ENCODE measurements at regions not wholly inside any gene's neighbourhood (a gene's known extent, or its start where the extent isn't known, plus 50 kb on each side); places are given as distances from the start of the nearest gene placed in this dataset.
"Not testable (repeated sequence)": the region's sequence is repeated elsewhere in the genome, so short reads cannot be mapped to it uniquely, and the experiment has no call there.

GRCh38 chr2:37735524-37735910 lies 64.1 kb upstream of the CDC42EP3 start:
- not testable (repeated sequence) for TF ChIP-seq CTCF (IDR thresholded peaks at IDR 0.05 in 2 of 3, conservative IDR thresholded peaks at IDR 0.05 in 1 of 3; ENCODE audit: borderline replicate concordance in 1 of 3, insufficient read depth in 1 of 3, low read depth in 2 of 3, low read length in 2 of 3); EGR1 (IDR thresholded peaks at IDR 0.05; ENCODE audit: low read depth); POLR2AphosphoS5 (IDR thresholded peaks at IDR 0.05; ENCODE audit: low read depth, low read length); CEBPB (IDR thresholded peaks at IDR 0.05; ENCODE audit: low read depth); POLR2A (IDR thresholded peaks at IDR 0.05; ENCODE audit: borderline replicate concordance, extremely low read depth, insufficient read depth, insufficient read length); REST (IDR thresholded peaks at IDR 0.05; ENCODE audit: low read depth)

All from HCT116 (cell line).